ENCODE measurements at regions not wholly inside any gene's neighbourhood (a gene's known extent, or its start where the extent isn't known, plus 50 kb on each side); places are given as distances from the start of the nearest gene placed in this dataset.

GRCh38 chr14:103195828-103196615 lies 72.8 kb downstream of the TNFAIP2 start:
- WGBS (ENCODE audit: low lambda C conversion rate), result 66% methylated on average over 22 of the region's 22 CpGs
- Histone ChIP-seq H3K9ac (ENCODE audit: insufficient read depth, low read depth, low read length) (no peak overlapping the region), H3K4me3 (replicated peaks in 1 of 3; ENCODE audit: insufficient read depth in 1 of 3, low read depth in 2 of 3, low read length in 3 of 3) (no peak overlapping the region), H3K4me2 (ENCODE audit: low read depth, low read length) (no peak overlapping the region), H3K36me3 (replicated peaks in 1 of 2; ENCODE audit: control insufficient read depth in 1 of 2, insufficient read depth in 2 of 2, low read length in 2 of 2) (no peaks in the 10 kb centered on the region), H3K4me1 (ENCODE audit: insufficient read depth, low read length) (peaks cover 37% of the 10 kb centered on the region), H2AFZ (ENCODE audit: low read length) (no peak overlapping the region), H3K79me2 (ENCODE audit: insufficient read depth, low read length) (no peaks in the 10 kb centered on the region), H3K27me3 (ENCODE audit: control insufficient read depth in 1 of 2, insufficient read depth in 2 of 2, low read length in 2 of 2) (no peaks in the 10 kb centered on the region), H3K27ac (ENCODE audit: extremely low read length, insufficient read depth, low read length) (no peak overlapping the region), H3K9me3 (ENCODE audit: low read length) (no peaks in the 10 kb centered on the region), H4K20me1 (ENCODE audit: insufficient read depth, low read length) (no peaks in the 10 kb centered on the region)
- TF ChIP-seq SMAD1 (CRISPR knock-in tag; IDR thresholded peaks at IDR 0.05; ENCODE audit: borderline replicate concordance, low read depth) (no peak), ZNF143 (CRISPR knock-in tag; IDR thresholded peaks at IDR 0.05) (no peak), PLRG1 (conservative IDR thresholded peaks at IDR 0.05) (no peak), ZNF569 (CRISPR knock-in tag; IDR thresholded peaks at IDR 0.05; ENCODE audit: borderline replicate concordance) (no peak), ZNF703 (CRISPR knock-in tag; IDR thresholded peaks at IDR 0.05; ENCODE audit: borderline replicate concordance) (no peak), ZNF205 (CRISPR knock-in tag; IDR thresholded peaks at IDR 0.05) (no peak), SAFB2 (CRISPR knock-in tag; IDR thresholded peaks at IDR 0.05; ENCODE audit: borderline replicate concordance, low read depth) (no peak), ETV6 (CRISPR knock-in tag; conservative IDR thresholded peaks at IDR 0.05) (no peak)
- TF ChIP-seq, protein P1, sequence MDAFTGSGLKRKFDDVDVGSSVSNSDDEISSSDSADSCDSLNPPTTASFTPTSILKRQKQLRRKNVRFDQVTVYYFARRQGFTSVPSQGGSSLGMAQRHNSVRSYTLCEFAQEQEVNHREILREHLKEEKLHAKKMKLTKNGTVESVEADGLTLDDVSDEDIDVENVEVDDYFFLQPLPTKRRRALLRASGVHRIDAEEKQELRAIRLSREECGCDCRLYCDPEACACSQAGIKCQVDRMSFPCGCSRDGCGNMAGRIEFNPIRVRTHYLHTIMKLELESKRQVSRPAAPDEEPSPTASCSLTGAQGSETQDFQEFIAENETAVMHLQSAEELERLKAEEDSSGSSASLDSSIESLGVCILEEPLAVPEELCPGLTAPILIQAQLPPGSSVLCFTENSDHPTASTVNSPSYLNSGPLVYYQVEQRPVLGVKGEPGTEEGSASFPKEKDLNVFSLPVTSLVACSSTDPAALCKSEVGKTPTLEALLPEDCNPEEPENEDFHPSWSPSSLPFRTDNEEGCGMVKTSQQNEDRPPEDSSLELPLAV (CRISPR knock-in tag; conservative IDR thresholded peaks at IDR 0.05; ENCODE audit: low read depth), result no peak
- in situ Hi-C loops (cut with HindIII; ENCODE audit: extremely low pct_ligation_motif_present, low pct_unique_long_range_greater_than_20kb), result no loop called here
- POLR2A ChIA-PET, result interaction anchor here (1.0 kb wide), 1 partner anchor 10 kb away, joined by 3 read pairs; no protein-coding TSS in a partner anchor
- no TSS peak for BruUV-seq (replicated peaks)
- FAIRE-seq (no peak), ATAC-seq (no peak), DNase-seq (ENCODE audit: low spot score) (no peak)
- CTCF ChIA-PET (ENCODE audit: low intra/inter-chr PET ratio, low total read pairs), result no interaction called here
- intact Hi-C loops (cut with micrococcal nuclease; ENCODE audit: unreplicated experiment), result no loop called here

Measured in HepG2 (cell line).